Fibroblast of mammary gland (primary cell): ENCODE measurements at regions not wholly inside any gene's neighbourhood (a gene's known extent, or its start where the extent isn't known, plus 50 kb on each side); places are given as distances from the start of the nearest gene placed in this dataset.

ENCODE experiments used
- DNase-seq: peaks from one replicate; pipeline ENCODE4 v3.0.0-alpha.2; 2010; ENCODE audit warnings: low read depth
- H3K4me3 ChIP-seq: 2 replicates; pipeline ENCODE4 v1.5.1; 2011; ENCODE audit warnings: low read depth, mild to moderate bottlenecking, low read length, moderate library complexity; ENCODE audit not compliant: control insufficient read depth
- CTCF ChIP-seq: conservative IDR thresholded peaks from 2 replicates; pipeline ENCODE4 v1.5.1; 2011; ENCODE audit warnings: low read depth, low read length, inconsistent platforms; ENCODE audit not compliant: control insufficient read depth, insufficient read depth

GRCh38 chr20:7627734-7628663 lies 312.3 kb downstream of the HAO1 start:
- TF ChIP-seq CTCF: no peak
- DNase-seq: peak; percentile 34
- no peak overlapping the region for H3K4me3 ChIP-seq

- H3K4me3 ChIP-seq: no peak overlapping the region
- DNase-seq: peak; percentile 15
- TF ChIP-seq CTCF: no peak
Observed at GRCh38 chr20:7629880-7630279, 310.4 kb downstream of the HAO1 start.

- TF ChIP-seq CTCF: no peak
- no peak for DNase-seq
- H3K4me3 ChIP-seq: no peak overlapping the region
Observed at GRCh38 chr20:7637184-7637583, 303.1 kb downstream of the HAO1 start.

GRCh38 chr20:7650086-7650879 lies 290.0 kb downstream of the HAO1 start:
- no peak overlapping the region for H3K4me3 ChIP-seq
- DNase-seq: peak; percentile 51
- no peak for TF ChIP-seq CTCF

- no peak for DNase-seq
- no peak overlapping the region for H3K4me3 ChIP-seq
- no peak for TF ChIP-seq CTCF
Observed at GRCh38 chr20:7654231-7654630, 286.0 kb downstream of the HAO1 start.

- no peak for TF ChIP-seq CTCF
- no peak for DNase-seq
- no peak overlapping the region for H3K4me3 ChIP-seq
Observed at GRCh38 chr20:7656687-7657467, 283.4 kb downstream of the HAO1 start.
